ENCODE measurements at regions not wholly inside any gene's neighbourhood (a gene's known extent, or its start where the extent isn't known, plus 50 kb on each side); places are given as distances from the start of the nearest gene placed in this dataset.

DNA sequence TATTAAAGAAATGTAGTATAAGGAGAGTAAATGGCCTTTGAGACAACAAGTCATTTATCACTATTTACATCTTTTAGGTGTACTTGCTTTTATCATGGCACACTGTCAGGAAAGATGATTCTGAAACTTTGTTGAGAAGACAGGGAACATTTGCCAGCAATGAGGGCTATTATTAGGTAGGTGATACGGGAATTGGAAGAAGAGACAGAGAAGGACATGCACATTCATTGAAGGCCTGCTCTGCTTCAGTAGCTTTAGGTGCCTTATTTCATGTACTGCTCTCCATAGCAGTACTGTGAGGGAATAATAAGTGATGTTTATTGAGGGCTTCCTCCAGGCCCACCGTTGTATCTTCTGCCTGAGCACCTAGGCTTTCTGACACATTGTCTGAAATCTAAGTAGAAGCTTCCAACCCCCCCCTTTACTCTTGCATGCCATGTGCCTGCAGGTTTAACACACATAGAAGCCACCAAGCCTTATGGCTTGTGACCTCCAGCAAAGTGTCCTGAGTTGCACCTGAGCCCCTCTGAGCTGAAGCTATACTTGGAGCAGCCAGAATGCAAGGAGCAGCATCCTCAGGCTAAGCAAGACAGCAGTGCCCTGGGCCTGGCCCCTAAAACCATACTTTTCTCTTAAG lies 275.2 kb upstream of the VLDLR start:
- intact Hi-C loops (cut with micrococcal nuclease), result no loop called here
- no peak for DNase-seq
- Mint-ChIP-seq H3K4me3 (no peak overlapping the region), H3K4me1 (ENCODE audit: low read depth) (no peaks in the 10 kb centered on the region), H3K9me3 (peaks cover 3% of the 10 kb centered on the region), H3K27ac (no peak overlapping the region), H3K36me3 (no peaks in the 10 kb centered on the region), H3K27me3 (no peaks in the 10 kb centered on the region)
- ChIA-PET CTCF (interaction anchor here (1.1 kb wide), 1 partner anchor 34 kb away, joined by 3 read pairs; no protein-coding TSS in a partner anchor), POLR2A (no interaction called here)

DNA sequence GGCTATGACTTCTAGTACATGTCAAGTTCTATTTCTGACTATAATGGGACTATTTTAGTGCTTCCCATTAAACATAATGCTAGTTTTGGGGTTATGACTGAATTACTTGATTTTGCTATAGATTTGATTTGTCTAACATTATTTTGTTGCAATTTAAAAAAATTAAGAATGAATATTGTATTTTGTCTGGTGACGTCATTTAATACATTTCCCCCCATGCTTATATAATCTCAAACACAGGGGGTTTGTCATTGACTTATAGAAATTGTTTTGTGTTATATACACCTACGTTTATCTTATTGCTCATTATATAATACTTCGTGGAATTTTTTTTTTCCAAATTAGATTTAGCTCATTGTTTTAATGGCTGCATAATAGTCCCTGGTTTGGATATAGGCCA lies 270.3 kb upstream of the VLDLR start:
- CTCF ChIA-PET, result no interaction called here
- H3K9me3 Mint-ChIP-seq, result peaks cover 3% of the 10 kb centered on the region
- intact Hi-C loops (cut with micrococcal nuclease), result no loop called here
- H3K4me1 Mint-ChIP-seq (ENCODE audit: low read depth), result no peaks in the 10 kb centered on the region
- H3K27ac Mint-ChIP-seq, result no peak overlapping the region
- H3K36me3 Mint-ChIP-seq, result no peaks in the 10 kb centered on the region
- DNase-seq, result no peak
- no peak overlapping the region for H3K4me3 Mint-ChIP-seq
- peaks cover 2% of the 10 kb centered on the region for H3K27me3 Mint-ChIP-seq
- POLR2A ChIA-PET, result no interaction called here

DNA sequence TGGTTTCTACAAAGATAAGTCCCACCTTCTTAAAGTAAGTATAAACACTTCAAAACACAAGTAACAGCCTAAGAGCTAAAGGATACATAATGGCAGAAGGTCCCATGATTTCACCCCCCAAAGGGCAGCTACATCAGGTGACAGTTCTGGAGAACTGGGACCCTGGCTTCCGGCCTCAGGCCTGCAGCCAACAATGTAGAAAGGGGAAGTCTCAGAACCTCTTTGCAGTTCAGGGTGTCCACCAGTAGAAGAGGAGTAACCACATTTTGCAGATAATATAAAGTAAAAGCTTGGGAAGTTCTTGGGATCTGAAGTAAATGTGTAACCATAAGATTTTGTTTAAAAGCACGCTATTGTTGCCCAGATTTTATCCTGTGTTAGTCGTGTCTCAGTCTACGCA lies 267.4 kb upstream of the VLDLR start:
- CTCF ChIA-PET, result no interaction called here
- intact Hi-C loops (cut with micrococcal nuclease), result no loop called here
- no peaks in the 10 kb centered on the region for H3K9me3 Mint-ChIP-seq
- POLR2A ChIA-PET, result no interaction called here
- H3K27me3 Mint-ChIP-seq, result peaks cover 5% of the 10 kb centered on the region
- H3K36me3 Mint-ChIP-seq, result no peaks in the 10 kb centered on the region
- H3K4me1 Mint-ChIP-seq (ENCODE audit: low read depth), result no peaks in the 10 kb centered on the region
- no peak overlapping the region for H3K27ac Mint-ChIP-seq
- H3K4me3 Mint-ChIP-seq, result no peak overlapping the region
- no peak for DNase-seq

DNA sequence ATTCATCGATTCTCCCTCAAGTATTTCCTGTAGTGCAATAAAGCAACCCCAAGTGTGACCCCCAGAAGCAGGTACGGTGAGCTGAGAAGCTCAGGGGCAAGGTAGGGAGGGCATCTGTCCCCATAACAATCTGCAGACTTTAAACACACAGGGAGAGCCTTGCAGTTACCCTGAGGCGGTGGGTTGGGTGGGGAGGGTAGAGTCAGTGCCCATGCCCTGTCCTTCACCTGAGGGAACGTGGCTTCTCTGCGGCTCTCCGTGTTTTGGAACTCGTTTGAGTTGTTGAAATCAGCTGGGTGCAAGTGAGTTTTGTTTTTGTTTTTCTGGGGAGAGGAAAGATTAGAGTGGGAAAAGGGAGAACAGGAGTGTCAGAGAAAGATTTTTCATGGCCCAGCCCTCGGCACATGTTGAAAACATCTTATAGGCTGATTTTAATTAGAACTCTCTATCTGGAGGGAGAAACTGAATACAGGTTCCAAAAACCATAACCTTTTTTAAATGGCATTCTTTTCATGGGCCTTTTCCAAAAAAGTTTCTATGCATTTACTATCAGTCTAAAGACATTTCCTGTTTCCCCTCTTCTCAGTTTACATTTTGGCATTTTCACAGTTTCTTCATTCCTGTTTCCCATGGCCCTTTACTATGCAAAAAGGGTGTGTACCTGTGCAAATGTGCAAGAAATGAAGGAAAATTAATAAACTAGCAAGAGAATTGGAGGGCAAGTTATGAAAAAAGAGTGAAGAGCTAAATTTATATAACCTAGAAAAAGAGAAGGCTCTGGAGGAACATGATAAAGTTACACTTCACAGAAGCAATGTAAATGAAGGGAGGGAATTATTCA lies 266.5 kb upstream of the VLDLR start:
- Mint-ChIP-seq H3K27ac (no peak overlapping the region), H3K36me3 (no peaks in the 10 kb centered on the region), H3K4me1 (ENCODE audit: low read depth) (no peaks in the 10 kb centered on the region), H3K4me3 (no peak overlapping the region), H3K9me3 (no peaks in the 10 kb centered on the region), H3K27me3 (peaks cover 5% of the 10 kb centered on the region)
- ChIA-PET CTCF (no interaction called here), POLR2A (no interaction called here)
- intact Hi-C loops (cut with micrococcal nuclease), result no loop called here
- DNase-seq, result no peak

DNA sequence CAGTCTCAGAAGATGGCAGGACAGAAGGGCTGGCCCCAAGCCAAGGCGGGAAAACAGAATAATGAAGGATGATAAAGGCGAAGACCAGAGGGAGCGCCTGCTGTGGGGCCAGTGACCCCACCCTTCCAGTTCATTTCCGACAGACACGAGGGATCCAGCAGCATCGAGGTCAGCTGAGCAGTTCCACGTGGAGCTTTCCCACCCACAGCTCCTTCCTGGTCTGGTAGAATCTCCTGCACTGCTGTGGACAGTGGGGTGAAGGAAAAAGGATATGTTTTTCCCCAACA lies 265.9 kb upstream of the VLDLR start:
- Mint-ChIP-seq H3K27me3 (peaks cover 5% of the 10 kb centered on the region), H3K27ac (no peak overlapping the region), H3K9me3 (no peaks in the 10 kb centered on the region), H3K4me3 (no peak overlapping the region), H3K36me3 (no peaks in the 10 kb centered on the region), H3K4me1 (ENCODE audit: low read depth) (no peaks in the 10 kb centered on the region)
- CTCF ChIA-PET, result no interaction called here
- POLR2A ChIA-PET, result no interaction called here
- DNase-seq, result no peak
- intact Hi-C loops (cut with micrococcal nuclease), result no loop called here

DNA sequence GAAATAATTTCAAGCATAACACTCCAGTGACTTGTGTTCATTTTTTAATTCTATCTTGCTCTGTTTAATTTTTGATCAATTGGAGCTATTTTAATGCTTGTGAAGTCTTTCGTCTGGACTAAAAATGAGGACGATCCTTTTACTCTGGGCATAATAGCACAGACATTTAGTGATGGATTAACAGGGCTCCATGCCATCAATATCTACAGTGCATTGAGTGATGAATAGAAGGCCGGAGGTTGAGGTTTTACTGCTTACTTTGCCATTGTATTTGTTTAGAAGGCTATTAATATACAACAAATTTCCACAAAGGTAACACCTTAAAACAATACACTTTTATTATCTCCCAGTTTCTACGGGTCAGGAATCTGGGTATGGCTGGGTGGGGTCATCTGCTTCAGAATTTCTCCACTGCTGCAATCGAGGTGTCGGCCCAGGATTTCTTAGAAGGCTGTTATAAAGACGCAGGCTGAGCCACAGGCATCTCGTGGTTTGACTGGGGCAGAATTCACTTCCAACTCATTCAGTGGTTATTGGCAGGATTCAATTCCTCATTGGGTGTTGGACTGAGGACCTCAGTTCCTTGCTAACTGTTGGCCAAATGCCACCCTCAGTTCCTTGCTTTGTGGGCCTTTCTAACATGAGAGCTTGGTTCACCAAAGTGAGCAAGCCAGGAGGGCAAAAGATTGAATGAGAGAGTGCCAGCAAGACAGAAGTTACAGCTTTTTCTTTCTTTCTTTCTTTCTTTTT lies 265.4 kb upstream of the VLDLR start:
- Mint-ChIP-seq H3K4me3 (no peak overlapping the region), H3K9me3 (no peaks in the 10 kb centered on the region), H3K27me3 (peaks cover 5% of the 10 kb centered on the region), H3K4me1 (ENCODE audit: low read depth) (no peaks in the 10 kb centered on the region), H3K27ac (no peak overlapping the region), H3K36me3 (no peaks in the 10 kb centered on the region)
- intact Hi-C loops (cut with micrococcal nuclease), result no loop called here
- CTCF ChIA-PET, result no interaction called here
- DNase-seq, result no peak
- POLR2A ChIA-PET, result no interaction called here

DNA sequence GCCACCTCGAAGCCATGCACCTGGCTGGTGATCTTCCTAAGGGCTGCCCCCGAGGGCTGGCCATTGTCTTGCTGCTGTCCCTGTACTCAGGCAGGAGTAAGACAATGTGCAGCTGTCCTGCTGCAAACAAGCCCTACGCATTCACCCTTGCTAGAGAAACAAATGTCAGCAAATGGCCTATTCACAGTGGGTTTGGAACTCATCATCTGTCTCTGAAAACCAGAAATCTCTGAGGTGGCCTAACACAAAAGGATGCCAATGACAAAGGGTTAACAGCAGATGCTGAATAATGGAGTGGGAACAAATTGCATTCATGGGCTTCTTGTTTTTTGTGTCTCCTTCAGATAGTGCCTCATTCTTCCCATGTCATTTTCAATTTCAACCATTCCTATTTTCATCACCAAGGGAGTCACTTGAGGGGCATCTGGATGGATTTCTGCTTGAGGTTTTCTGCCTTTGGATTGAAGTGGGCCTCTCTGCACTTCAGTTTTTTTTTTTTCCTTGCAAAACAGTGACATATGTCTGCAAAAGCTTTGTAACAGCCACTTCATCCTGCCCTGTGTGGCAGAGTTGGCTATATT lies 261.6 kb upstream of the VLDLR start:
- Mint-ChIP-seq H3K4me1 (ENCODE audit: low read depth) (no peaks in the 10 kb centered on the region), H3K27me3 (peaks cover 8% of the 10 kb centered on the region), H3K9me3 (no peaks in the 10 kb centered on the region), H3K36me3 (no peaks in the 10 kb centered on the region), H3K4me3 (no peak overlapping the region), H3K27ac (no peak overlapping the region)
- DNase-seq, result no peak
- ChIA-PET CTCF (no interaction called here), POLR2A (no interaction called here)
- intact Hi-C loops (cut with micrococcal nuclease), result no loop called here

DNA sequence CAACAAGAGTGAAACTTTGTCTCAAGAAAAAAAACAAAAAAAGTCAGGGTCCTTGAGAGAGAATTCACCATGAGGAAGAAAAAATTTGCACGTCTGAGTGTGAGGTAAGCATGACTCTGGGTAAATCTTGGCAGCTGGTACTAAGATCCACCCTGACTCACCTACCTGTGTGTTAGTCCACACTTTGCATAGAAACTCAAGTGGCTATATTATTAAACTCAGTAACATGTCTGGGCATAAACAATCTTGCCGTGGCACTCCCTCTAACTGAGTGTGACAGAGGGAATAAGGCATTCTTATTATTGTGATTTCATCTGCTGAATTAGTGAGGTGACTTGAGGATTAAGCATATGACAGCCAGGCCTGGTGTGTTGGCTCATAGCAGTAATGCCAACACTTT lies 259.4 kb upstream of the VLDLR start:
- H3K4me3 Mint-ChIP-seq, result no peak overlapping the region
- peaks cover 8% of the 10 kb centered on the region for H3K27me3 Mint-ChIP-seq
- H3K4me1 Mint-ChIP-seq (ENCODE audit: low read depth), result no peaks in the 10 kb centered on the region
- CTCF ChIA-PET, result no interaction called here
- POLR2A ChIA-PET, result no interaction called here
- H3K27ac Mint-ChIP-seq, result no peak overlapping the region
- no peaks in the 10 kb centered on the region for H3K36me3 Mint-ChIP-seq
- no peaks in the 10 kb centered on the region for H3K9me3 Mint-ChIP-seq
- intact Hi-C loops (cut with micrococcal nuclease), result no loop called here
- DNase-seq, result no peak

DNA sequence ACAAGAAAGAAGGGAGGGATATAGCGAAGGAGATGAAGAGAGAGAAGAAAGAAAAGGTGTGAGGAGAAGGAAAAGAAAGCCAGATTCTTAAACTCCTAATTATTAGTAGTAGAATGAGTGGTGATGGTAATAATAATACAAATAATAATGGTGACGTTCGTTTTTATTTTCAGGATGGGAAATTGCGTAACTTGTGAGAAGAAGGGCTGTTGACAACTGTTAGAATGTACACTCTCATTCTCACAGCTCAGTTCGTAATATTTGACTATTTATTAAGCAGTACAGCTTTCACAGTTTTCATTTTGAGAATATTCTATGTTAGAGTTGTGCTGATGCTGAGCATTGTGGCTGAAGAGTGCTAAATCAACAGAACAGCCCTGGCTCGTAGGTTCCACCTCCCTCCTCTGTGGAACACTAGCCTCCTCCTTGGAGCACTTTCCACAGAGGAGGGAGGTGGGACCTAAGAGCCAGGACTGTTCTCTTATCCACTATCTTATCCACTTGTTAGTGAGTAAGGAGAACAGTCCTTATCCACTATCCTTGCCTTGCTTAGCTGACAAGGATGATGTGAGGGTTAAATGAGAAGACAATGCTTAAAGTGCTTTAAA lies 258.3 kb upstream of the VLDLR start:
- Mint-ChIP-seq H3K9me3 (no peaks in the 10 kb centered on the region), H3K27me3 (peaks cover 5% of the 10 kb centered on the region), H3K27ac (no peak overlapping the region), H3K4me1 (ENCODE audit: low read depth) (no peaks in the 10 kb centered on the region), H3K36me3 (no peaks in the 10 kb centered on the region), H3K4me3 (no peak overlapping the region)
- CTCF ChIA-PET, result no interaction called here
- POLR2A ChIA-PET, result no interaction called here
- no peak for DNase-seq
- intact Hi-C loops (cut with micrococcal nuclease), result no loop called here

DNA sequence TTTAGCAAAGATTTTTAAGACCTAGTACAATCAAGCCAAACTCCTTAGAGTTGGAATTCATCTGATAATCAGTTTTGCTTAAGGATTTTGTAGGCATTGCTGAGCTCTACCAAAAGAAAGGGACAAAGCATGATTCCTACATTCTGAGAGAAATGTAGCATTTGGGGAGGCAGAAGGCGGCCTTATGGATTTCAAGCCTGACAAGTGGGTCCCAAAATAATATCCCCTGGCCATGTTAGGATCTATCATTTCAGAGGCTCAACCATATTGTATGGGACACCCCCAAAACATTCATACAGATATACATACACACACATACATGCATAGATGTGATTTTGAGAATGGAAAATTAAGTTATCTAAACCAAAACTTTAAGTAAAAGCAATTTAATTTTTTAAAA lies 257.8 kb upstream of the VLDLR start:
- Mint-ChIP-seq H3K27ac (no peak overlapping the region), H3K36me3 (no peaks in the 10 kb centered on the region), H3K4me1 (ENCODE audit: low read depth) (no peaks in the 10 kb centered on the region), H3K9me3 (no peaks in the 10 kb centered on the region), H3K4me3 (no peak overlapping the region), H3K27me3 (peaks cover 5% of the 10 kb centered on the region)
- intact Hi-C loops (cut with micrococcal nuclease), result no loop called here
- POLR2A ChIA-PET, result no interaction called here
- CTCF ChIA-PET, result no interaction called here
- DNase-seq, result no peak

DNA sequence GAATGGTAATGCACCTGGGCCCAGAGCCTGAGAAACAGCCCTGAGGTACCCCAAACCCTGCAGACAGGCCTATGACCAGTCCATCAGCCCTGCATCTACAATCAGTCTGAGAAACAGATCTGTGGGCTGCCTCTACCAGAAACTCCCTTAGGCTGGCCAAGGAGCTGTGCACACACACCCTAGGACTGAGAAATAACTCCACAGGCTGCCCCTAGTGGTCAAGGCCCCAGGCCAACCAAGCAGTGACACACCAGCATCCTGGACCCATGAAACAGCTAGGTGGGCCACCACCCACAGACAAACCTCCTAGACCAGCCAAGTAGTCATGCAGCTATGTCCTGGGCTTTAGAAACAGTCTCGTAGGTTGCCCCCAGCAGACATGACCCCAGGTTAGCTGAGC lies 253.6 kb upstream of the VLDLR start:
- no peak overlapping the region for H3K27ac Mint-ChIP-seq
- no peak for DNase-seq
- POLR2A ChIA-PET, result no interaction called here
- no peak overlapping the region for H3K4me3 Mint-ChIP-seq
- intact Hi-C loops (cut with micrococcal nuclease), result no loop called here
- peaks cover under 1% of the 10 kb centered on the region for H3K27me3 Mint-ChIP-seq
- H3K36me3 Mint-ChIP-seq, result no peaks in the 10 kb centered on the region
- H3K9me3 Mint-ChIP-seq, result no peaks in the 10 kb centered on the region
- no peaks in the 10 kb centered on the region for H3K4me1 Mint-ChIP-seq (ENCODE audit: low read depth)
- CTCF ChIA-PET, result no interaction called here

DNA sequence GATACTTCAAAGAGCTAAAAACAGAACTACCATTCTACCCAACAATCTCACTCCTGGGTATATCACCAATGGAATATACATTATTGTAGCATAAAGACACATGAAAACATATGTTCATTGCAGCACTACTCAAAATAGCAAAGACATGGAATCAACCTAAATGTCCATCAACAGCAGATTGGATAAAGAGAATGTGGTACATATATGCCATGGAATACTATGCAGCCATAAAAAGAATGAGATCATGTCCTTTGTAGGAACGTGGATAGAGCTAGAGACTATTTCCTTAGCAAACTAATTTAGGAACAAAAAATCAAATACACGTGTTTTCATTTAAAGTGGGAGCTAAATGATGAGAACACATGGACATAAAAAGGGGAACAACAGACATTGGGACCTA lies 247.9 kb upstream of the VLDLR start:
- Mint-ChIP-seq H3K4me1 (ENCODE audit: low read depth) (no peaks in the 10 kb centered on the region), H3K27ac (no peak overlapping the region), H3K27me3 (no peaks in the 10 kb centered on the region), H3K36me3 (no peaks in the 10 kb centered on the region), H3K9me3 (peaks cover 4% of the 10 kb centered on the region), H3K4me3 (no peak overlapping the region)
- POLR2A ChIA-PET, result no interaction called here
- DNase-seq, result no peak
- CTCF ChIA-PET, result no interaction called here
- intact Hi-C loops (cut with micrococcal nuclease), result no loop called here

Measured in activated CD4-positive, alpha-beta memory T cell treated with anti-CD3 and anti-CD28 coated beads for 36 hours (primary cell).